ENCODE measurements at regions not wholly inside any gene's neighbourhood (a gene's known extent, or its start where the extent isn't known, plus 50 kb on each side); places are given as distances from the start of the nearest gene placed in this dataset.

- DNase-seq (ENCODE audit: low read depth) = no peak
These were observed 221.1 kb upstream of the RGS6 start for GRCh38 chr14:71711125-71711524.

DNA sequence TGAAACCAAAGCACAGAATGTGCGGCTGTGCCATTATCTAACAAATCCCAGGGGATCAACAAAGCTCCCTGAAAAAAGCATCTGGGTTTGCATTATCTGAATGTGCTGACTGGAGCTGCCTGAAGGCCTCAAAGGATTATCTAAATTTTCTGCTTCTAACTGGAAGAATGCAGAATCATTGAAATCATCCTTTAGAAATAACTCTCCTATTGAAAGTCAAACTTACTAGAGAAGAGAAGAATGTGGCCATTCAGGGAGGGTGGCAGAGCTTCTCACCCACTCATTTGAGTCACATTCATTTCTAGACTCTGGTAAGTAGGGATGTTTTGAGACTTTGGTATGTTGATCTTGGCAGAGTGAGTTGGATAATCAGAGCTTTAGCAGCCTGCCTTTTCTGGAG is 220.6 kb upstream of the RGS6 start:
- DNase-seq (ENCODE audit: low read depth) = no peak

DNA sequence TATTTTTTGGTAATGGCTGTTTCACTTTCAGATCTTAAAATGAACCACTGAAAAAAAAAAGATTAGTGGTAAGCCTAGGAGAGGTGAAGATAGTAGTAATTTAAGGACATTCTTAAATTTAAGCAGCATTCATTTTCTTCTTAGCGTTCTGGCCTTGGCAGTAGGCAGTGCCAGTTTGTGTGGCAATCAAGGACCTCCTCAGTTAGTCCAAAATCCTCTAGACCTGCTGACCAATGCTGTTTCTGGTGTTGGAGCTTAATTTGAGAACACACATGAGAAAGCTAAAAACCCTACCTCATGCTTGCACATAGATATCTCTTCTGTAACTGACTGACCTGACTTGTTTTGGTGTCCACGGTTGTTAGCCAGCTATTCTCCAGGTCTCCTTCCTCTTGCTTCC is 219.8 kb upstream of the RGS6 start:
- DNase-seq (ENCODE audit: low read depth) = no peak

DNA sequence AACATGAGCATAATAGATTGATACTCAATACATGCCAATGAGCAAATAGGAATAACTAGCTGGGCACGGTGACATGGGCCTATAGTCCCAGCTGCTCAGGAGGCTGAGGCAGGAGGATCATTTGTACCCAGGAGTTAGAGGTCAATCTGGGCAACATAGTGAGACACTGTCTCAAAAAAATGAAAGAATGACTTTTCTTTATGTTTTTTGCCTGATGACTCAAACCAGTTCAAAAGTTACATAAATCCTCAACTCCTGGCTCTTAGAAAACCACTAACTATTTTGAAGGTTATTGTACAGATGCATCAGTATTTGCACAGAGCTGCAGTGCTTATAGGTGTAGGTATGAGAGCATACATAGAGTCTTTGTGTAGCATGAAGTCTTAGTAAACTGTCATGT is 219.2 kb upstream of the RGS6 start:
- DNase-seq (ENCODE audit: low read depth) = no peak

- no peak for DNase-seq (ENCODE audit: low read depth)
These were observed 218.8 kb upstream of the RGS6 start for GRCh38 chr14:71713451-71713850.

DNA sequence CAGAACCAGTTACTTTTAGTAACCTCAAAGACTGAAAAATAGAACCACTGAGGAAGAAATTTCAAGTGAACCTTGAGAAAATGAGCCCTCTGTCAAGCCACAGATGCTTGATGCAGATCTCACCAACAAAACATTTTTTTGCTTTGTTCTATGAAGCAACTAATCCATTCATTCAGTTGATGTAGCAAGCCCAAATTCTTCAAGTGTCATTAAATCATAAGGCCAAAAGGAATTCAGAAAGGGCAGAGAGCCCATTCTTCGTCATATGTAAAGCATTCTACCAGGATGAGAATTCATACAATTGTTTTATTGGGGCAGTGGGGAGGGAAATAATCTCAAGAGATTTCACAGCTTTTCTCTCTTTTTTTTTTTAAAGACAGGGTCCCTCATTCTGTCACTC is 218.0 kb upstream of the RGS6 start:
- no peak for DNase-seq (ENCODE audit: low read depth)

DNA sequence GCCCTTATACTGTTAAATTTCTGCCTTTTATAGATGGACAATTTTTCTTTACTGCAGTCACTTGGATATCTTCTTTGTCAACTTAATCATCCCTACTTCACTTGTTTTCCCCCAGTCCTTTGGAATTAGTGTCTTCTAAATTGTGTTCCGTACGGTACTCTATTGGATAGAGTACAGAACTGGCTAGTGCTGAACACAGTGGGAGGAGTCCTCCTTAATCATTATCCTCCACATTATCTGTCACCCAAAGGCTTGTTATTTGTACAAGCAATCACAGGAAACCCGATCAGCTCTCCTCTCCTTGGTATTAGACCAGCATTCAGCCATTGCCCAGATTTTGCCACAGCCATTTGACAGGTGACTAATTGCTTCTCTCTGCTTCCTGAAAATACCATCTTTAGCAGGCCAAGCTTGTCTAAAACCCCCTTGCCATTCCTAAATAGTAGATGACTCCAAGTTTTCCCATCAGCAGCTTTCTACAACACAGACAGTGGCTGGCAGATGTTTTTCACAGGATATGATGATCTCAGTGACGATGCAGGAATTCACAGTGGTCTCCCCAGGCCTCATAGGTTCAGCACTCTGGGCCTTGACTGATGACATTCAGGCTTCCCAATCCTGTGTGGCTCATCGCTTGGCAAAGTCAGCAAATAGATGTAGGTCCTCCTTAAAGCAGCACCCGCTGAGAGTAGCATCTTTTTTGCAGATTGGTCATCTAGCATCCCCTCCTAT is 216.0 kb upstream of the RGS6 start:
- DNase-seq (ENCODE audit: low read depth) = no peak

DNA sequence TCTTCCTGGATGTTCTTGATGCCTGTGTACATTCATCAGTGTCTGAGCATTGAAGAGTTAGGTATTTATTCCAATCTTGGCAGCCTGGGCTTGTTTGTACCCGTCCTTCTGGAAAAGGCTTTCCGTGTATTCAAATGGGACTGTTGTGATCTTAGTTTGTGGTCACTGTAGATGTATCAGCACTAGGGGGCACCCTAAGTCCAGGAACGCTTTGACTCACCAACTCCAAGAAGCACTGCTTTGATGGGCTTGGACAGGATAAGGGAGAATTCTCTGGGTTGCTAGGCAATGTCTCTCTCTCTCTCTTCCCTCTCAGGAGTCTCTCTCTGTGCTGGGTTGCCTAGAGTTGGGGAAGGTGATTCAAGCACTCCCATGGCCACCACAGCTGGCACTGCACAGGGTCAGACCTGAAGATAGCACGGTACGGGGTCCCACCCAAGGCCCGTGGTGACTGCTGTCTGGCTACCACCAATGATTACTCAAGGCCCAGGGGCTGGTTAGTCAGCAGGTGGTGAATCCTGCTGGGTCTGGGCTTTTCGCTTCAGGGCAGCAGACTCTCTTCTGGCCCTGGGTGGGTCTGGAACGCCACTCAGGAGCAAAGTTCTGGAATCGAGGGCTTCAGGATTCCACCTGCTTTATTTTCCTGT is 211.1 kb upstream of the RGS6 start:
- no peak for DNase-seq (ENCODE audit: low read depth)

GRCh38 chr14:71721791-71722190 is 210.4 kb upstream of the RGS6 start:
- no peak for DNase-seq (ENCODE audit: low read depth)

GRCh38 chr14:71722885-71723284 is 209.3 kb upstream of the RGS6 start:
- no peak for DNase-seq (ENCODE audit: low read depth)

DNA sequence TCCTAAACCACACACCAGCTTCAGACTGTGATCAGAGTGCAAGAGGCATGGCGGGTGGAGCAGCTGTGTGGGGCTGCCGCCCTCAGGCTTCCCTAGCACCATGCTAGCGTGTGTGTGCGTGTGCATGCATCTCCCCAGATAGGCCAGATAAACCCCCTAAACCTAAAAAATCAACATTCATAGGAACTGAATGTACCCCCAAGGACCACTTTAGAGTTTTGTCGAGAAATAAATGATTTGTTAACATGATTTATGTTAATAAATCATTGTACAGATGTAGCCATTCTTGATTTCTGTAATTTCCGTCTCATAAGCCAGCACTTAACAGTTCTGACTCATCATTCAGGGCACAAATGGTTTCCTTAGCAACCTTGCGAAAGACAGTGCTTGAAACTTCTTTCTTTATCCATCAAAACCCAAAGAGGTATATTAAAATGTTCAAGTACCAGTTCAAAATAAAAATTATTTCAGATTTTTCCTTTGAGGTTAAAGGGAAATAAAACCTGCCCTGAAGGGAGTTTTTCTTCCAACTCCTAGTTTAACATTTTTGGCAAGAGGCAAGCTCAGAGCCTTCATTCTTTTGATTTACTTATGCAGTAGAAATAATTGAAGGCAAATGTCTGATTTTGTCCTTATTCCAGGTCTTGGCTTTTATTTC is 206.2 kb upstream of the RGS6 start:
- no peak for DNase-seq (ENCODE audit: low read depth)

DNA sequence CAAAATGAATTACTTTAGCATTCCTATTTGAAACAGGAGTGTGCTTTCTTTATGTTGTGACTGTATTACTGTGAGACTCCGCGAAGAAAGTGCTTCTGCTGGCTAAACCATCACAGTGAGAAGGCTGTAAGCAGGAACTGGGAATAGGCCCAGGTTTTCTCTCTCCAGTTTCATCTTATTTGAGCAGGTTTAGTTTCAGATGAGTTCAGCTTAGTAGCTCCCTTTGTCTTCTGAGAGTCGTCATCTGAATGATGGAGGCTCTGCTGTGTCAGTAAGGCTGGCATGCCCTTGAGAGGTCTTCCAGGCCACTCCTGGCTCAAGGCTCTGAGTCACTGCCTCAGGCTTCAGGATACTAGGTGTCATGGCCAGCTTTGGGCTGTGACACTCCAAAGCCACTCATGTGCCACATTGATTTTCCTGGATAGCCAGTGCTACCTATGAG is 205.6 kb upstream of the RGS6 start:
- DNase-seq (ENCODE audit: low read depth) = no peak

DNA sequence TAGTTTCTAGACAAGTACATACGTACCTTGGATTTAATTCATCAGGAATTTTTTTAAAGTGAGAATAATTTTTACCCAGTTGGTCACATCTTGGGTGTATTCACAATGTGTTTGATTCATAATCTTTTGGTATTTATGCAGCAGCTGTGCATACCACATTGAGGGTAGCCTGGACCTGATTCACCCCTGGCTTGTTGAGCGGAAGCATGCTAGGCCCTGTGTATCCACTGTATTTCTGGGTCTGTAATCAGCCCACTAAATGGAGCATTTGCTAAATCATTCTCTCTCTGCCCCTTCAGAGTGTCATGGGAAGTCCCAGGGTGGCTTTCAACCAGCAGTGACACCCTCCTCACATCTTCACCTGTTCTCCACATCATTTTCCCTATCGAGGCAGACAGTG is 203.8 kb upstream of the RGS6 start:
- DNase-seq (ENCODE audit: low read depth) = no peak

GRCh38 chr14:71729596-71729995 is 202.6 kb upstream of the RGS6 start:
- no peak for DNase-seq (ENCODE audit: low read depth)

DNA sequence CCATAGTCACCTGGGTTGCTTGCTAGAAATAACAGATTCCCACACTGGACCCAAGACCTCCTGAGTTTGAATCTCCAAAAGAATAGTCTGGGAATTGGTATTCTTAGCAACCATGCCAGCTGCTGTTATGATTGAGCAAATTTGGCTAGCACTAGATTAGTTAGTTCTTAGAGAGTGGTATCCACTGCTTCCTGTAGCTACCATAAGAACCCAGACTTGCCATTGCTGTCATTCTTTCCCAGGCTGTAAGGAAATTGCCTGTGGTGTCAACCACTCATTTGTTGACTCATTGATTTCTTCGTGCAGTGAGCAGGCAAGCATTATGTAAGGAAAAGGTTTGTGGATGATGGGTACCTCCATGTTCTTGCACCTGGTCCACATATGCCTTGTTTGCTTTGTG is 201.8 kb upstream of the RGS6 start:
- DNase-seq (ENCODE audit: low read depth) = no peak

DNA sequence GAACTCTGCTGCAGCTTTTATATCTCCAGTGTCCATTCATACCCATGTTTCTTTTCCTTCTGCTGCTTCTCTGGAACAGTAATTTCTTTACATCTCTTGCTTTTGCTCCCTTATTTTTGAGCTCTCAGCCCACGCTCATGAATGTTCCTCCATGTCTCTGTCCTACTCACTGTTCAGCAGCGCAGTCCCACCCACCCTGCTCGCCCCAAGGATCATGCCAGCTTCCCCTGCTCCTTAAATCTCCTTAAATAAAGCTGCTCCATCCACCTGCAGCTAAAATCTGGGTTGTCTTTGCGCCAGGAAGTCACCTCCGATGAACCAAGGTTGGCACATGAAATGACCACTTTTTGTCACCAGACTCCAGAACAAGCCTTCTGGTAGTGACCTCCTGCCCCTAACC is 201.1 kb upstream of the RGS6 start:
- no peak for DNase-seq (ENCODE audit: low read depth)

DNA sequence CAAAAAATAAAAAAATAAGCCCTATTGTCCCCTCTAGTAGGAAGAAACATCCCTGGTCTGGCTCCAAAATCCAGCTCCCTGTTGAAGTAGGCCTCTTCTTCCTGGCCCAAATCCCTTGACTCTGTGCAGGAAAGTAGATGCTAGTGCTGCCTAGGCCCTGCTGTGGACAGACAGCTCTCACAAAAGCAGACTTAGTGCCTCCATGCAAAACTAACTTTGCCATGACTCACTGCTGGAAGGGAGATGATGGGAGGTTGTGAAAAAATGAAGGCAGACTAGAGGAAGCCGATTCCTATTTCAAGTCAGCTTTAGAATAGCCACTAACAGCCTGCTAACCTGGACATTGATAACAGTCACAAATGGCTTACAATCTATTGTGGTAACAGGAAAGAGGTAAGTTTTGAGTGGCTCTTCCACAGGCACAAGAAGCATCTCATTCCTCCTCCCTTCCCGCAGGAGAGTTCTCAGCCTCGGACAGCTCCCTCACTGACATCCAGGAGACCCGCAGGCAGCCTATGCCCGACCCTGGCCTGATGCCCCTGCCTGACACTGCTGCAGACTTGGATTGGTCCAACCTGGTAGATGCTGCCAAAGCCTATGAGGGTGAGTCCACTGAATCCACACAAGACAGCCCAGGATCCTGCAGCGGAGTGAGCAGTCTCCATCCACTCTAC is 198.9 kb upstream of the RGS6 start:
- no peak for DNase-seq (ENCODE audit: low read depth)

- DNase-seq (ENCODE audit: low read depth) = no peak
These were observed 198.2 kb upstream of the RGS6 start for GRCh38 chr14:71734076-71734475.

DNA sequence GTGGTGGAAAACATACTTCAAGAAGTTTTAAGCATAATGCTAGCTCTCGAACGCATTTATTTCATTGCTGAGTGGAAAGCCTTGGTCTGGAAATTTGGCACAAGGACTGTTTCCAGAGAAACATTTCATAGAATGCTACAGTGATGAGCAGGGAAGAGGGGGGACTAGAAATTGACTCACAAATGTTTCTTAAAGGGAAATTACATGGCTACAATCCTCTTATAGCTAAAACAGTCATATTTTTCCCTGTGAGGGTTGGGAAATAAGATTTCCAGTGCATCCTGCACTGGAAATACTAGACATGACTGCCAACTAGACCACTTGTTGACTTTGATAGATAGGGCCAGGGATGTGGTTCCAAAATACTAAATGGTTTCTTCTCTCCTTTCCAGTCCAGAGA is 197.3 kb upstream of the RGS6 start:
- DNase-seq (ENCODE audit: low read depth) = no peak

GRCh38 chr14:71737760-71738159 is 194.5 kb upstream of the RGS6 start:
- no peak for DNase-seq (ENCODE audit: low read depth)

- DNase-seq (ENCODE audit: low read depth) = no peak
These were observed 192.8 kb upstream of the RGS6 start for GRCh38 chr14:71739273-71739990.

DNA sequence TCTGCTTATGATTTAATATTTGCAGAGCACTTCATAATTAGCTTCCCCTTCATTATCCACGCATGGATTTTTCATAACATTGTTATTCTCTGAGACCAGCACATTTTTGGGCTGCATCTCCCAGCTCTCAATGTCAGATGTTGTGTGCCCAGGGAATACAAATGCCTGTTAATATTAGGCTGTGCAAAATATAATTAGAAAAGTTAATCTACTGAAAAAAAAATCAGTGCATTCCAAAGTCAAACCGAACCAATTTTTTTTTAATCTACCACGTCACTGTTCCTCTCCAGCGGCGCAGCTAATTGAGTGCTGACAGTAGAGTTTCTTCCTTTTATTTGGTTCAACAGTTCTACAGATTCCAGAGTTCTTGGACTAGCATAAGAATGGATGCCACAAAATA is 191.0 kb upstream of the RGS6 start:
- DNase-seq (ENCODE audit: low read depth) = no peak
